NAMALWA (cell line): ENCODE measurements at regions not wholly inside any gene's neighbourhood (a gene's known extent, or its start where the extent isn't known, plus 50 kb on each side); places are given as distances from the start of the nearest gene placed in this dataset.

Experiments used
- DNase-seq: peaks from one replicate; pipeline ENCODE4 v3.0.0-alpha.2; 2015; ENCODE audit warnings: low spot score

- no peak for DNase-seq
Observed at GRCh38 chr7:148514236-148514635, 76.3 kb upstream of the C7orf33 start.

GRCh38 chr7:148515237-148515636 is 75.3 kb upstream of the C7orf33 start:
- DNase-seq = no peak

GRCh38 chr7:148515728-148516695 is 74.6 kb upstream of the C7orf33 start:
- no peak for DNase-seq

GRCh38 chr7:148519386-148519785 is 71.2 kb upstream of the C7orf33 start:
- peak; percentile 18 for DNase-seq

- DNase-seq = peak; percentile 1
Observed at GRCh38 chr7:148521271-148521670, 69.3 kb upstream of the C7orf33 start.

GRCh38 chr7:148523550-148523949 is 67.0 kb upstream of the C7orf33 start:
- peak; percentile 1 for DNase-seq

- no peak for DNase-seq
Observed at GRCh38 chr7:148524479-148525224, 65.9 kb upstream of the C7orf33 start.

- peak; percentile 98 for DNase-seq
Observed at GRCh38 chr7:148527717-148528168, 62.8 kb upstream of the C7orf33 start.

- DNase-seq = peak; percentile 60
Observed at GRCh38 chr7:148535217-148535616, 55.3 kb upstream of the C7orf33 start.

GRCh38 chr7:148537435-148537834 is 53.1 kb upstream of the C7orf33 start:
- no peak for DNase-seq

- no peak for DNase-seq
Observed at GRCh38 chr7:148540041-148540738, 50.4 kb upstream of the C7orf33 start.
